ENCODE measurements at regions not wholly inside any gene's neighbourhood (a gene's known extent, or its start where the extent isn't known, plus 50 kb on each side); places are given as distances from the start of the nearest gene placed in this dataset.

DNA sequence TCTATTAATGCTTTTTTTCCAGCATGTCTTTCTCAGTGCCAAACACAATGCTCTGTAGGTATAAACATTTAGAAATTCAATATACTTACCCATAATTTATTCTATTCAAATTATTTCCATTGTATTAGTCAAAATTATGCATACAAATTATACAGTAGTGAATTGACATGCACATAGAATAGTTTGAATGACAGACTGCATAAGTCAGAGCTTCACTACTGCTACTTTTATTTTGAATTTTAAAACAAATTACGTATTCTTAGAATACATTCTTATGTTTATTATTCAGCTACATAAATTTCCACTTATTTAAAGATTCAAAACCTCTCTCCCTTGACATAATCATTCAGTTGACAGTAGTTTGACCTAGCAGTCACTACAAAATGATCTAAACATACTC, 808.0 kb upstream of the CCDC179 start:
- Histone ChIP-seq H3K4me3 (ENCODE audit: control insufficient read depth in 2 of 3, extremely low read depth in 1 of 3, insufficient read depth in 2 of 3, low read depth in 1 of 3, low read length in 3 of 3) (no peak overlapping the region), H3K9me1 (ENCODE audit: control insufficient read depth, extremely low read depth, insufficient read depth, low read length) (no peaks in the 10 kb centered on the region), H4K20me1 (ENCODE audit: control insufficient read depth, extremely low read depth, insufficient read depth, low read length) (no peaks in the 10 kb centered on the region), H3K9ac (ENCODE audit: control insufficient read depth, extremely low read depth, insufficient read depth, low read length) (no peak overlapping the region), H3K4me1 (ENCODE audit: control insufficient read depth, extremely low read depth, insufficient read depth, low read length) (no peaks in the 10 kb centered on the region), H3K36me3 (ENCODE audit: control insufficient read depth in 2 of 2, extremely low read depth in 1 of 2, insufficient read depth in 2 of 2, low read length in 2 of 2) (no peaks in the 10 kb centered on the region), H2AFZ (ENCODE audit: control insufficient read depth, low read length) (no peak overlapping the region), H3K27ac (ENCODE audit: control insufficient read depth, insufficient read depth, low read length) (no peak overlapping the region), H3K79me2 (ENCODE audit: control insufficient read depth, insufficient read depth, low read length) (no peaks in the 10 kb centered on the region), H3K27me3 (ENCODE audit: control insufficient read depth, extremely low read depth, insufficient read depth, low read length) (no peaks in the 10 kb centered on the region), H3K4me2 (ENCODE audit: control insufficient read depth, extremely low read depth, insufficient read depth, low read depth, low read length) (no peak overlapping the region), H3K9me3 (ENCODE audit: control insufficient read depth, low read depth, low read length) (no peaks in the 10 kb centered on the region)
- no peak for FAIRE-seq
- dilution Hi-C loops (cut with MboI; ENCODE audit: extremely low pct_ligation_motif_present, low sequenced_read_pairs): no loop called here
- TF ChIP-seq EZH2 (IDR thresholded peaks at IDR 0.05; ENCODE audit: low read length): no peak
- TF ChIP-seq, protein P1, sequence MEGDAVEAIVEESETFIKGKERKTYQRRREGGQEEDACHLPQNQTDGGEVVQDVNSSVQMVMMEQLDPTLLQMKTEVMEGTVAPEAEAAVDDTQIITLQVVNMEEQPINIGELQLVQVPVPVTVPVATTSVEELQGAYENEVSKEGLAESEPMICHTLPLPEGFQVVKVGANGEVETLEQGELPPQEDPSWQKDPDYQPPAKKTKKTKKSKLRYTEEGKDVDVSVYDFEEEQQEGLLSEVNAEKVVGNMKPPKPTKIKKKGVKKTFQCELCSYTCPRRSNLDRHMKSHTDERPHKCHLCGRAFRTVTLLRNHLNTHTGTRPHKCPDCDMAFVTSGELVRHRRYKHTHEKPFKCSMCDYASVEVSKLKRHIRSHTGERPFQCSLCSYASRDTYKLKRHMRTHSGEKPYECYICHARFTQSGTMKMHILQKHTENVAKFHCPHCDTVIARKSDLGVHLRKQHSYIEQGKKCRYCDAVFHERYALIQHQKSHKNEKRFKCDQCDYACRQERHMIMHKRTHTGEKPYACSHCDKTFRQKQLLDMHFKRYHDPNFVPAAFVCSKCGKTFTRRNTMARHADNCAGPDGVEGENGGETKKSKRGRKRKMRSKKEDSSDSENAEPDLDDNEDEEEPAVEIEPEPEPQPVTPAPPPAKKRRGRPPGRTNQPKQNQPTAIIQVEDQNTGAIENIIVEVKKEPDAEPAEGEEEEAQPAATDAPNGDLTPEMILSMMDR (optimal IDR thresholded peaks at IDR 0.05 in 1 of 3, IDR thresholded peaks at IDR 0.05 in 1 of 3, conservative IDR thresholded peaks at IDR 0.05 in 1 of 3; ENCODE audit: extremely low read depth in 1 of 3, insufficient read depth in 2 of 3, low read length in 3 of 3): no peak
- no peak for DNase-seq (ENCODE audit: low read depth, low spot score)

DNA sequence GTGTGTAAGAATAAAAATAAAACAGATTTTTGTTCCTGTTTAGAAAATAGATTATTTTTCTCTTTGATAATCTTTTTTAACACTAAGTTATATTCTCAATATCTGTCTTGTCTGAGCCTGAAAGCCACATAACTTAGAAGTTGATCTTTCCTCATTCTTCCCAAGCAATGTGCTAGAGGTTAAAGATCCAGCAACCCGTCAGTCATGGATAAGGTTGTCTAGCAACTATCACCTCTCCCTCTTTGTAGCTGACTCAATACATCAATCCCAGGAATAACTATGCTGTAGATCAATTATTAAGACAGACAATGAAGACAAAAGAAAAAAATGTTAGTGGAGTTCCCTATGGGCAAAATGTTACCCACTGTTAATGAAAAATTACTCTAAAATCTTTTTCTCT, 813.1 kb upstream of the CCDC179 start:
- H3K9me1 ChIP-seq (ENCODE audit: control insufficient read depth, extremely low read depth, insufficient read depth, low read length): no peaks in the 10 kb centered on the region
- H3K4me1 ChIP-seq (ENCODE audit: control insufficient read depth, extremely low read depth, insufficient read depth, low read length): no peaks in the 10 kb centered on the region
- no peaks in the 10 kb centered on the region for H3K27me3 ChIP-seq (ENCODE audit: control insufficient read depth, extremely low read depth, insufficient read depth, low read length)
- DNase-seq (ENCODE audit: low read depth, low spot score) (no peak), FAIRE-seq (no peak)
- H3K9ac ChIP-seq (ENCODE audit: control insufficient read depth, extremely low read depth, insufficient read depth, low read length): no peak overlapping the region
- H3K27ac ChIP-seq (ENCODE audit: control insufficient read depth, insufficient read depth, low read length): no peak overlapping the region
- no peaks in the 10 kb centered on the region for H4K20me1 ChIP-seq (ENCODE audit: control insufficient read depth, extremely low read depth, insufficient read depth, low read length)
- H2AFZ ChIP-seq (ENCODE audit: control insufficient read depth, low read length): no peak overlapping the region
- H3K4me2 ChIP-seq (ENCODE audit: control insufficient read depth, extremely low read depth, insufficient read depth, low read depth, low read length): no peak overlapping the region
- no peaks in the 10 kb centered on the region for H3K36me3 ChIP-seq (ENCODE audit: control insufficient read depth in 2 of 2, extremely low read depth in 1 of 2, insufficient read depth in 2 of 2, low read length in 2 of 2)
- no peak overlapping the region for H3K4me3 ChIP-seq (ENCODE audit: control insufficient read depth in 2 of 3, extremely low read depth in 1 of 3, insufficient read depth in 2 of 3, low read depth in 1 of 3, low read length in 3 of 3)
- no peaks in the 10 kb centered on the region for H3K79me2 ChIP-seq (ENCODE audit: control insufficient read depth, insufficient read depth, low read length)
- dilution Hi-C loops (cut with MboI; ENCODE audit: extremely low pct_ligation_motif_present, low sequenced_read_pairs): no loop called here
- H3K9me3 ChIP-seq (ENCODE audit: control insufficient read depth, low read depth, low read length): no peaks in the 10 kb centered on the region
- TF ChIP-seq EZH2 (IDR thresholded peaks at IDR 0.05; ENCODE audit: low read length): no peak
- TF ChIP-seq, protein P1 (optimal IDR thresholded peaks at IDR 0.05 in 1 of 3, IDR thresholded peaks at IDR 0.05 in 1 of 3, conservative IDR thresholded peaks at IDR 0.05 in 1 of 3; ENCODE audit: extremely low read depth in 1 of 3, insufficient read depth in 2 of 3, low read length in 3 of 3): no peak
